ENCODE measurements at regions not wholly inside any gene's neighbourhood (a gene's known extent, or its start where the extent isn't known, plus 50 kb on each side); places are given as distances from the start of the nearest gene placed in this dataset.

- TF ChIP-seq PURB (CRISPR knock-in tag; IDR thresholded peaks at IDR 0.05; ENCODE audit: low read depth) (no peak), NR2F6 (CRISPR knock-in tag; IDR thresholded peaks at IDR 0.05) (no peak), KDM5B (IDR thresholded peaks at IDR 0.05; ENCODE audit: insufficient replicate concordance, low read depth, low read length) (no peak), ZNF57 (CRISPR knock-in tag; IDR thresholded peaks at IDR 0.05) (no peak), FOXA3 (CRISPR knock-in tag; conservative IDR thresholded peaks at IDR 0.05 in 1 of 2, IDR thresholded peaks at IDR 0.05 in 1 of 2) (no peak)
Observed at GRCh38 chr6:68317366-68317765, 317.7 kb upstream of the ADGRB3 start (continued).

- POLR2A ChIA-PET: interaction anchor here (0.6 to 0.9 kb wide), 2 partner anchors 433 to 448 kb away, joined by 3 read pairs; no protein-coding TSS in a partner anchor
- WGBS (ENCODE audit: insufficient coverage, low coverage, missing lambda C conversion rate): 17% methylated on average over 1 of the region's 1 CpG
- TF ChIP-seq CEBPB (tag; IDR thresholded peaks at IDR 0.05) (no peak), HINFP (tag; conservative IDR thresholded peaks at IDR 0.05; ENCODE audit: low read depth) (no peak), HSF4 (CRISPR knock-in tag; IDR thresholded peaks at IDR 0.05; ENCODE audit: borderline replicate concordance) (no peak), REST (IDR thresholded peaks at IDR 0.05; ENCODE audit: borderline replicate concordance) (peak; percentile 38; the same call in 1 of the 2 replicates), REST (CRISPR knock-in tag; IDR thresholded peaks at IDR 0.05; ENCODE audit: low read depth) (no peak), SMC3 (conservative IDR thresholded peaks at IDR 0.05; ENCODE audit: insufficient read depth, low read depth, low read length) (0 out of 2 replicates have a peak, but pooled peaks have one; percentile 32), RAD21 (CRISPR knock-in tag; conservative IDR thresholded peaks at IDR 0.05 in 1 of 2, IDR thresholded peaks at IDR 0.05 in 1 of 2) (peak; percentile 57 to 75)
Observed at GRCh38 chr6:68313911-68314310, 321.2 kb upstream of the ADGRB3 start.

More at GRCh38 chr6:68313911-68314310, 321.2 kb upstream of the ADGRB3 start:
- no TSS peak for BruUV-seq (replicated peaks)
- peak; percentile 58 for FAIRE-seq
- intact Hi-C loops (cut with micrococcal nuclease) (no loop called here), in situ Hi-C loops (cut with MboI) (no loop called here)
- no peaks in the 10 kb centered on the region for H4K20me1 ChIP-seq (replicated peaks; ENCODE audit: control insufficient read depth, insufficient read depth, low read length)
- no peak overlapping the region for H3K27ac ChIP-seq (ENCODE audit: extremely low read depth, low read depth, low read length)
- H3K9ac ChIP-seq (ENCODE audit: insufficient read depth in 1 of 2, low read depth in 2 of 2, low read length in 2 of 2): no peak overlapping the region
- peak in 1 of 4 experiments; percentile 32 for DNase-seq (ENCODE audit: extremely low read depth in 1 of 4, low spot score in 3 of 4)
- no peaks in the 10 kb centered on the region for H3K9me3 ChIP-seq (replicated peaks; ENCODE audit: control insufficient read depth, insufficient read depth, low read depth, low read length)
- CTCF ChIA-PET (ENCODE audit: low intra/inter-chr PET ratio): no interaction called here
- H3K27me3 ChIP-seq (ENCODE audit: control insufficient read depth in 2 of 2, insufficient read depth in 2 of 2, low read length in 2 of 2): no peaks in the 10 kb centered on the region
- no peaks in the 10 kb centered on the region for H3K9me1 ChIP-seq (ENCODE audit: control insufficient read depth, insufficient read depth, low read length)
- H3K4me2 ChIP-seq (ENCODE audit: insufficient read depth, low read length): no peak overlapping the region
- no peaks in the 10 kb centered on the region for H3K4me1 ChIP-seq (replicated peaks in 1 of 2; ENCODE audit: control insufficient read depth in 2 of 2, insufficient read depth in 2 of 2, low read length in 2 of 2)
- H3K4me3 ChIP-seq: no peak overlapping the region
- no peaks in the 10 kb centered on the region for H3K36me3 ChIP-seq (ENCODE audit: control insufficient read depth, insufficient read depth, low read length)
- peak; percentile 60; the same call in 2 of the 3 replicates for ATAC-seq
- H2AFZ ChIP-seq (ENCODE audit: low read depth, low read length): no peak overlapping the region
- no peaks in the 10 kb centered on the region for H3K79me2 ChIP-seq (ENCODE audit: control insufficient read depth, insufficient read depth, low read length)

All from K562 (cell line).